ENCODE measurements at regions not wholly inside any gene's neighbourhood (a gene's known extent, or its start where the extent isn't known, plus 50 kb on each side); places are given as distances from the start of the nearest gene placed in this dataset.

DNA sequence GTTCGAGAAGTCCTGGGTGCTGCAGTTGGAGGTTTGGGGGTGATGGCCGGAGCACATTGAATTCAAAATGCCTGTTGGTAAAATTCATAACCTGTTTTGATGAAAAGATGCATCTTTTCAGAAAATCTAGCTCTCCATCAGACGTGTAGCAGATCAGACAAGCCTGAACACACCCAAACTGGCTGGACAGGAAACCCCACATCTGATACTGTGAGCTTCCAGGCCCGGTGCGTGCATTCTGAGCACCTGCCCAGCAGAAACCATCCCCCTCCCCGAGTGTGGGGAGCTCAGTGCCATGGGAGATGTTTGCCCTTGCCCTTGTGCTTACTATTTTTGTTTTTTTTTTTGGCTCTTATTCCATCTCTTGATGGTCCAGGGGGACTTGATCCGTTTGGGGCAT is 417.1 kb downstream of the TCERG1L start (continued):
- TF ChIP-seq ZNF462 (CRISPR knock-in tag; IDR thresholded peaks at IDR 0.05) (no peak), CREB1 (CRISPR knock-in tag; IDR thresholded peaks at IDR 0.05; ENCODE audit: low read depth) (no peak), POLR2AphosphoS5 (IDR thresholded peaks at IDR 0.05; ENCODE audit: low read depth) (no peak), JUNB (IDR thresholded peaks at IDR 0.05; ENCODE audit: unreplicated experiment) (no peak), ZNF331 (CRISPR knock-in tag; IDR thresholded peaks at IDR 0.05; ENCODE audit: low read depth) (no peak), CTCF (conservative IDR thresholded peaks at IDR 0.05; ENCODE audit: low read depth in 2 of 2) (no peak), ZNF114 (CRISPR knock-in tag; IDR thresholded peaks at IDR 0.05) (no peak), NANOG (IDR thresholded peaks at IDR 0.05; ENCODE audit: borderline replicate concordance) (no peak), STAT1 (IDR thresholded peaks at IDR 0.05; ENCODE audit: unreplicated experiment) (no peak)
- TF ChIP-seq, protein P1, sequence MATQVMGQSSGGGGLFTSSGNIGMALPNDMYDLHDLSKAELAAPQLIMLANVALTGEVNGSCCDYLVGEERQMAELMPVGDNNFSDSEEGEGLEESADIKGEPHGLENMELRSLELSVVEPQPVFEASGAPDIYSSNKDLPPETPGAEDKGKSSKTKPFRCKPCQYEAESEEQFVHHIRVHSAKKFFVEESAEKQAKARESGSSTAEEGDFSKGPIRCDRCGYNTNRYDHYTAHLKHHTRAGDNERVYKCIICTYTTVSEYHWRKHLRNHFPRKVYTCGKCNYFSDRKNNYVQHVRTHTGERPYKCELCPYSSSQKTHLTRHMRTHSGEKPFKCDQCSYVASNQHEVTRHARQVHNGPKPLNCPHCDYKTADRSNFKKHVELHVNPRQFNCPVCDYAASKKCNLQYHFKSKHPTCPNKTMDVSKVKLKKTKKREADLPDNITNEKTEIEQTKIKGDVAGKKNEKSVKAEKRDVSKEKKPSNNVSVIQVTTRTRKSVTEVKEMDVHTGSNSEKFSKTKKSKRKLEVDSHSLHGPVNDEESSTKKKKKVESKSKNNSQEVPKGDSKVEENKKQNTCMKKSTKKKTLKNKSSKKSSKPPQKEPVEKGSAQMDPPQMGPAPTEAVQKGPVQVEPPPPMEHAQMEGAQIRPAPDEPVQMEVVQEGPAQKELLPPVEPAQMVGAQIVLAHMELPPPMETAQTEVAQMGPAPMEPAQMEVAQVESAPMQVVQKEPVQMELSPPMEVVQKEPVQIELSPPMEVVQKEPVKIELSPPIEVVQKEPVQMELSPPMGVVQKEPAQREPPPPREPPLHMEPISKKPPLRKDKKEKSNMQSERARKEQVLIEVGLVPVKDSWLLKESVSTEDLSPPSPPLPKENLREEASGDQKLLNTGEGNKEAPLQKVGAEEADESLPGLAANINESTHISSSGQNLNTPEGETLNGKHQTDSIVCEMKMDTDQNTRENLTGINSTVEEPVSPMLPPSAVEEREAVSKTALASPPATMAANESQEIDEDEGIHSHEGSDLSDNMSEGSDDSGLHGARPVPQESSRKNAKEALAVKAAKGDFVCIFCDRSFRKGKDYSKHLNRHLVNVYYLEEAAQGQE (IDR thresholded peaks at IDR 0.05; ENCODE audit: unreplicated experiment) = no peak

All from GM23338 (cell line).